GM13976 (cell line): ENCODE measurements at regions not wholly inside any gene's neighbourhood (a gene's known extent, or its start where the extent isn't known, plus 50 kb on each side); places are given as distances from the start of the nearest gene placed in this dataset.

ENCODE experiments used
- DNase-seq: peaks from one replicate; pipeline ENCODE4 v3.0.0; 2012; ENCODE audit warnings: low spot score
- CTCF ChIP-seq: IDR thresholded peaks from 2 replicates; pipeline ENCODE4 v1.5.1; 2012; ENCODE audit warnings: borderline replicate concordance, mild to moderate bottlenecking; ENCODE audit not compliant: insufficient read depth; ENCODE audit errors: extremely low read depth, missing control alignments, control extremely low read depth
- in situ Hi-C: fragments of 300-500 bp; cut with MboI; formaldehyde crosslinking; loops from one replicate; pipeline ENCODE4 v1.12.0; 2022; ENCODE audit warnings: low sequenced_read_pairs, mixed read lengths, inconsistent platforms; ENCODE audit not compliant: unreplicated experiment

- no peak for DNase-seq
- TF ChIP-seq CTCF: no peak
Measured at GRCh38 chrX:134747006-134747405, 50.0 kb downstream of the PABIR2 start.

GRCh38 chrX:134746410-134746785, 50.6 kb downstream of the PABIR2 start:
- no peak for TF ChIP-seq CTCF
- DNase-seq: no peak
- in situ Hi-C loops: no loop called here

More at GRCh38 chrX:134747006-134747405, 50.0 kb downstream of the PABIR2 start:
- in situ Hi-C loops: no loop called here

DNA sequence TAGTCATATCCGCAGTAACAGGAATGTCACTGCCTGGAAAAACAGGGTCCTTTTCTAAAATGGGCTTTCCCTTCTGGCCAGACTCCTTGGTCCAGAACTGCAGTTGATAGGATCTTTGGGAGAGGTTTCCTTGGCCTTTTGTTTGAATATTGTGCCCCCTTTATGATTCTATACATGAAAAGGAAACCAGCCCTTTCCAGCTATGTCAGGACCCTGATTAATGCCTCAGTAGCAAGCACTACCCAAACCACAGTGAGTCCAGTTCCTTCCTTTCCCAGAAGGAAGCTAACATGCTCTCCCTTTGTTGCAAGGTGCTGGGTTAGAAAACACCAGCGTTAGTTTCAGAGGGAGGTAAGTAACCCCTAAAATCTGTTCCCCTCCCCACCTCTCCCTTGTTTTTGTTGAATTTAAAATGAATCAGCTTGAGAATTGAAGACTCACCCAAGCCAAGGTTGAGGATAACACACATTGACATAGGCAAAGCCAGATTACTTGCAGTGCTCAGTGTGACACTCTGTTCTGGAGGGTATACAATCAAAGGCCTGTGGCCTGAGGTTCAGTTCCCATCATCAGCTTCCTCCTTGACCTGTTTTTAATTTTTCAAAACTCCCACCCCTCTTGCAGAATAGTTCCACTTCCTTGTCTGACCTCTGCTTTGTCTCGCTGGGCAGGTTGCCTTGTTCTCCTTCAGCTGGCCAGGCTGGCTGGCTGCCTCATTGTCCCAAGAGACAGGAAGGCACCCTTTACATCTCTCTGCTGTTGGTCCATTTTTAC, 51.2 kb downstream of the PABIR2 start:
- in situ Hi-C loops: no loop called here
- TF ChIP-seq CTCF: no peak
- peak; percentile 9 for DNase-seq

- no peak for DNase-seq
- in situ Hi-C loops: no loop called here
- TF ChIP-seq CTCF: no peak
Measured at GRCh38 chrX:134743091-134743490, 53.9 kb downstream of the PABIR2 start.

GRCh38 chrX:134742573-134742972, 54.4 kb downstream of the PABIR2 start:
- DNase-seq: no peak
- TF ChIP-seq CTCF: no peak
- in situ Hi-C loops: no loop called here

DNA sequence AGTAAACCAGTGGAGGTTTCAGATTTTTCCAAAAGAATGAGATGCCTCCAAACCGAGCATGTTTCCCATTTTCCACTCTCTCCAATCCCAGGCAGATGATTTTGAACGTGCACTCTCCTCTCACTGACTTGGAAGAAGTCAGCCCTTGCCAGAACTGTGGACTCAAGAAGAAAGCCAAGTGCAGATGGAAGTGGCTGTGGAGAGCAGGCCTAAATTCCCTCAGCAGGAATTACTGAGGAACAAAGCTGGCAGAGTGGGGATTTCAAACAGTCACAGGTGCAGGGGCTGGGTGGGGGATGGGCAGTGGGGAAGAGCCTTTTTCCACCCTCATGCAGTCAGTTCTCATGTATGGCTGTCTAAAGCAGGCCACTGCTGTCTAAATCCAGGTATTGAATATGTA, 55.3 kb downstream of the PABIR2 start:
- no peak for DNase-seq
- in situ Hi-C loops: no loop called here
- no peak for TF ChIP-seq CTCF
